Adrenal gland (tissue), 9 donors: ENCODE measurements at regions not wholly inside any gene's neighbourhood (a gene's known extent, or its start where the extent isn't known, plus 50 kb on each side); places are given as distances from the start of the nearest gene placed in this dataset.

Source experiments
- DNase-seq, 7 donors: peaks; one replicate each; pipeline ENCODE4 v3.0.0-alpha.2; 2019 to 2020
- H3K27ac ChIP-seq, 5 donors: fragments of 200-600 bp; sonication (generic) in 4 of 5; 1 replicate in 3 of 5; 2 replicates in 2 of 5; pipeline versions ENCODE4 v1.5.1 to v1.8.0; 2016 to 2020; ENCODE audit warnings: mild to moderate bottlenecking in 1 of 5
- H3K27me3 ChIP-seq: fragments of 200-600 bp; 2 replicates; pipeline ENCODE4 v1.8.0; 2021
- H3K36me3 ChIP-seq, 2 donors: fragments of 200-600 bp; replicated peaks in 1 of 2; 1 replicate in 1 of 2; 2 replicates in 1 of 2; pipeline versions ENCODE4 v1.5.1 to v1.8.0; 2018 to 2022
- H3K4me1 ChIP-seq, 2 donors: fragments of 200-600 bp; replicated peaks in 1 of 2; 1 replicate in 1 of 2; 2 replicates in 1 of 2; pipeline versions ENCODE4 v1.5.1 to v1.8.0; 2018 to 2021
- H3K4me3 ChIP-seq, 4 donors: fragments of 200-600 bp; sonication (generic) in 3 of 4; one replicate each; pipeline ENCODE4 v1.5.1; 2016 to 2018
- H3K9me3 ChIP-seq, 3 donors: fragments of 200-600 bp; sonication (generic) in 1 of 3; replicated peaks in 1 of 3; 1 replicate in 2 of 3; 2 replicates in 1 of 3; pipeline versions ENCODE4 v1.5.1 to v1.8.0; 2016 to 2021
- CTCF ChIP-seq, 6 experiments: fragments of 450-650 bp in 4 of 6; fragments of 200-600 bp in 2 of 6; sonication (generic) in 1 of 6; IDR thresholded peaks; 1 replicate in 5 of 6; 2 replicates in 1 of 6; pipeline versions ENCODE4 v1.5.1 to v1.8.0; 2016 to 2021; ENCODE audit warnings: antibody characterized with exemption in 6 of 6, mild to moderate bottlenecking in 2 of 6, moderate library complexity in 1 of 6
- POLR2A ChIP-seq, 2 donors: fragments of 450-650 bp; IDR thresholded peaks; one replicate each; pipeline ENCODE4 v1.6.1; 2017; ENCODE audit warnings: antibody characterized with exemption in 2 of 2, mild to moderate bottlenecking in 2 of 2, moderate library complexity in 1 of 2
- WGBS, 4 donors: extraction: QIAGEN DNeasy Blood & Tissue Kit in 2 of 4; methylation state at CpG; one replicate each; pipeline versions ENCODE4 v1.1.5 to v1.1.7; 2013 to 2017; 5-methylcytosine and 5-hydroxymethylcytosine counted together
- intact Hi-C, 2 donors: fragments of 100-400 bp; cut with DNase I; formaldehyde crosslinking; loops; one replicate each; pipeline versions ENCODE4 v1.14.1 to v1.15.0; 2022 to 2023
- donor health status: healthy with polysubstance abuse.
- donor health status: Bipolar disorder and iron deficiency.
- donor health status: DM: yes; HTN: yes; CAD: no.
- donor health status: DM: no; HTN: no; CAD: no.
- donor health status: DM: no; HTN: no; CAD: no.

GRCh38 chr2:4715065-4715464 is 977.1 kb upstream of the SOX11 start:
- no peak overlapping the region for H3K27ac ChIP-seq
- DNase-seq, result no peak
- no peak for TF ChIP-seq CTCF (IDR thresholded peaks at IDR 0.05)
- TF ChIP-seq POLR2A (IDR thresholded peaks at IDR 0.05), result no peak
- peaks cover 0 to 4% (median 0%) of the 10 kb centered on the region in 3 donors for H3K9me3 ChIP-seq
- H3K27me3 ChIP-seq, result no peaks in the 10 kb centered on the region
- H3K4me1 ChIP-seq, result no peaks in the 10 kb centered on the region
- H3K36me3 ChIP-seq, result no peaks in the 10 kb centered on the region
- WGBS, 4 donors, result 52 to 64% (median 58%) methylated on average over 2 of the region's 2 CpGs
- intact Hi-C loops, result no loop called here
- H3K4me3 ChIP-seq, result no peak overlapping the region

- intact Hi-C loops, result no loop called here
- TF ChIP-seq CTCF (IDR thresholded peaks at IDR 0.05) (no peak), POLR2A (IDR thresholded peaks at IDR 0.05) (no peak)
- H3K4me3 ChIP-seq, result no peak overlapping the region
- 86 to 92% (median 88%) methylated on average over 4 of the region's 4 CpGs for WGBS, 4 donors
- H3K4me1 ChIP-seq, result no peaks in the 10 kb centered on the region
- no peak overlapping the region for H3K27ac ChIP-seq
- H3K9me3 ChIP-seq, result peaks cover 0 to 4% (median 0%) of the 10 kb centered on the region in 3 donors
- H3K36me3 ChIP-seq, result no peaks in the 10 kb centered on the region
- H3K27me3 ChIP-seq, result no peaks in the 10 kb centered on the region
- DNase-seq, result no peak
Observed at GRCh38 chr2:4718777-4719176, 973.4 kb upstream of the SOX11 start.

GRCh38 chr2:4725618-4726017 is 966.6 kb upstream of the SOX11 start:
- intact Hi-C loops, result no loop called here
- Histone ChIP-seq H3K4me1 (no peaks in the 10 kb centered on the region), H3K27me3 (no peaks in the 10 kb centered on the region), H3K27ac (no peak overlapping the region), H3K4me3 (no peak overlapping the region), H3K9me3 (no peaks in the 10 kb centered on the region), H3K36me3 (no peaks in the 10 kb centered on the region)
- 73 to 78% (median 77%) methylated on average over 4 of the region's 4 CpGs for WGBS, 4 donors
- TF ChIP-seq POLR2A (IDR thresholded peaks at IDR 0.05) (no peak), CTCF (IDR thresholded peaks at IDR 0.05) (no peak)
- DNase-seq, result no peak

- intact Hi-C loops, result no loop called here
- no peak overlapping the region for H3K4me3 ChIP-seq
- no peak for TF ChIP-seq POLR2A (IDR thresholded peaks at IDR 0.05)
- no peak for TF ChIP-seq CTCF (IDR thresholded peaks at IDR 0.05)
- no peaks in the 10 kb centered on the region for H3K4me1 ChIP-seq
- WGBS, 4 donors, result 85 to 93% (median 86%) methylated on average over 2 of the region's 2 CpGs
- H3K36me3 ChIP-seq, result no peaks in the 10 kb centered on the region
- no peaks in the 10 kb centered on the region for H3K27me3 ChIP-seq
- H3K9me3 ChIP-seq, result no peaks in the 10 kb centered on the region
- DNase-seq, result no peak
- no peak overlapping the region for H3K27ac ChIP-seq
Observed at GRCh38 chr2:4732560-4732959, 959.6 kb upstream of the SOX11 start.
